DMS53 (cell line): ENCODE measurements at regions not wholly inside any gene's neighbourhood (a gene's known extent, or its start where the extent isn't known, plus 50 kb on each side); places are given as distances from the start of the nearest gene placed in this dataset.

Source experiments
- DNase-seq: peaks from one replicate; lab custom pipeline; 2025; lab: John Stamatoyannopoulos, UW

- no peak for DNase-seq
Measured at GRCh38 chr2:220051716-220052115, 424.3 kb downstream of the SLC4A3 start.

DNA sequence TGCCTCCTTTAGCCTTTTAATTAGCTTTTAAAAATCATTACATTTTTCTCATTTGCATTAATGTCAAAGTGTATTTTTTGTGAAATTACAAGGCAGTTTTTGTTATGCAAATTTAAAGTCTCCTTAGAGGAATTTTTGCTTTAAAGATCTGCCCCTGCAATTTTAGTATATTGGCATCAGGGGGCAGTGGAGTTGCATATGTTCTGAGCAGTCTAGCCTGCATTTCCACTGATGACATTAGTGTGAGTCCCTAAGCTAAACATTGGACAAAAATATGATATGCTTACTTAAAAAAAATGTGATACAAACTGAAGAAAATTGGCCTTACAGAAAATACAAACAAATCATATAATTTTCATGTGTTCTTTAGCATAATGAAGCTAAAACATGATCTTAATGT, 426.5 kb downstream of the SLC4A3 start:
- peak; percentile 29 for DNase-seq

GRCh38 chr2:220057391-220057790, 430.0 kb downstream of the SLC4A3 start:
- DNase-seq = no peak

- DNase-seq = no peak
Measured at GRCh38 chr2:220057916-220058315, 430.5 kb downstream of the SLC4A3 start.

GRCh38 chr2:220064111-220065030, 436.9 kb downstream of the SLC4A3 start:
- DNase-seq = peak; percentile 56

DNA sequence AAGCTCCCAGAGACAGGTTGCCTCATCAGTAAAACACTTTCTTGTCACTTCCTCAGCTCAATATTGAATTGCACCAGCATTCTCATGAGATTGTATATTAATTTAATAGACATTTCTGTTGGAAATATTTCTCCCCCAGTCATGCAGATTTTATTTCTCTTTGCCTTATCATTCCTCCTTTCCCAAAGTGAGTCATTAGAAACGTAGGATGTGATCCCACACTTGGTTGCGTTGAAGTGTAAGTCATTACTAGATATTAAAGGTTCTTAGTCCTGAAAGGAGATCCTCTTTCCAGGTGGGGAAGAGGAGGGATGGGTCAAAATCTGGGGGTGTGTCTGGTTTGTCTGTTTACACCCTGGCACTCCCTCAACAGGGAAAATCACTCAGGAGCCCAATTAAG, 438.2 kb downstream of the SLC4A3 start:
- DNase-seq = no peak

DNA sequence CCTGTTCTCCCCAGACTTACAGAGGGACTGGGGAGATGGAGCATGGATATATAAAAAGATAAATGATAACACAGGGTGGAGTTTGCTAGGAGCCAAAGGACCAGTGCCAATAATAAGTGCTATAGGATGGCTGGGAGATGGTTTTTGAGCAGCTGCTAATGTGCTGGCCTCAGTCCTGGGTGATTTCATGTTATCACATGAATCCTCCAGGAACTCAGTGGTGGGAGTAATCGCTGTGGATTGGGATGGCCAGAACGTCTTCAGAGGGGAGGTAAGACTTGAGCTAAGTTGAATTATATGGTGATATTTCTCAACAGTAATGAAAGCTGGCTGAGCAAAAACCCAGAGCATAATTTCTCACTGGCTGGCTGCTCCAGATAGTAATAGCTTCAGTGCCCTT, 441.4 kb downstream of the SLC4A3 start:
- DNase-seq = no peak

DNA sequence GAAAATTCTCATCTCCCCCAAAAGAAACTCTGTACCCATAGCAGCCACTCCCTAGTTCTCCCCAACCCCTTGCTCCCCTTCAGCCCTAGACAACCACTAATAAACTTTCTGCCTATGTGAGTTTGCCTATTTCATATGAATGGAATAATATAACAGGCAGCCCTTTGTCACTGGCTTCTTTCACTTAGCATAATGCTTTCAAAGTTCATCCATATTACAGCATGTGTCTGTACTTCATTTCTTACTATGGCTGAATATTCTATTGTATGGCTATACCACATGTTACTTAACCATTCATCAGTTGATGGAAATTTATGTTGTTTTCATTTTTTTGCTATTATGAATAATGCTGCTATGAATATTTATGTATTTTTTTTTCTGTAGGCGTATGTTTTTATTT, 442.9 kb downstream of the SLC4A3 start:
- no peak for DNase-seq

DNA sequence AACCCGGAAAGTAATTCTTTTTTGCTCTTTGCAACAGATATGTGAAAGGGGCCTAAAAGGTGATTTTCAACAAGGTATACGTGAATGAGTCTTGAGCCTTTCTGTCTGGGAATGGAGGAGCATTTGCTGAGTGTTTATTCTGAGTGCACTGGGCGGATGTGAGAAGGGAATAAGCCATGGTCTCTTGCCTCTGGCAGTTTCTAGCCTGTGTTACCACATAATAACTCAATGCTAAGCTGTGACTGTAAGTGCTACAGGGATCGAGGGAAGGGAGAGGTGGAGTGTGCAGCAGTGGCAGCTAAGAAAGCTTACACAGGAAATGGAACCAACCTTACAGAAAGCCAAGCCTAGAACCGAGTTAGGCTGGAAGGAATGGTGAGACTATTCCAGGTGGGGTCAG, 444.3 kb downstream of the SLC4A3 start:
- no peak for DNase-seq

DNA sequence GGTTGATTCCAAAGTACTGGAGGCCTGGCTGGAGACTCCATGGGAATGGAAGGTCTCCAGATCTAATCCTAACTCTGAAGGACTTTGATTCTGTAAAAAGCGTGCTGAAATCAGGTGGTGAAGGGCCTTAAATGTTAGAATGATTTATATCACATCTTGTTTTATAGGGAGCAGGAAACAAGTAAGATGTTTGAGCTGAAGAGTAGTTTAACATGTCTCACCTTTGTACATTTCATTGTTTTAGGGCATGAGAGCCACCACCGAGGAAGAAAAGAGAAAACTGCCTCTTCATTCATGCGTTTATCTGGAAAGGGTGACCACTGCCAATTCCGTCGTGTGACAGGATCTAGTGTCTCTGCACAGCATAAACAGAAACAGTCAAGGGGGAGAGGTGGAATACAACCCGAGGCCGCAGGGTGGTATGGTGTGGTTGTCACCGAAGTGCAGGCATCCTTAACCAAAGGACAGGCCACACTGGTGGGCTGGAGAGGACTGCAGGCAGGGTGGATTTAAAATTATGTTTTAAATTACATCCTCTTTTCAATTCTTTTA, 445.3 kb downstream of the SLC4A3 start:
- DNase-seq = no peak

DNA sequence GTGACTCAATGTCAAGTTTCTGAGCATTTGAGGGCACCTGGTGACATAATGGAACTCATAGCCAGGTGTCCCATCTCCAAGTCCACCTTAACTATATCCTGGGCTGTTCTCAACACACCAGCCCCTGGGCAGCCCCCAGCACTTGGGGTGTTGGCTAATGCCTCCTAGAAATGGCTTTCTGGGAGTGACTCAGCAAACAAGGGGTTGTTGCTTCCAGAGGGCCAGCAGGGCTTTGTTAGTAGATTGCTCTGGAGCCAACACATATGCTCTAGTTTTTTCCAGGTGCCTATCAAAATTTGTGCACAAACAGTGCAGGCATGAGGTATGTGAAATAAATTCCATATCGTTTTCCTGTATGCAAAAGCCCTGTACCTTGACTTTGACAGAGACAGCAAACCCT, 448.4 kb downstream of the SLC4A3 start:
- DNase-seq = no peak

- DNase-seq = no peak
Measured at GRCh38 chr2:220076734-220077133, 449.3 kb downstream of the SLC4A3 start.

- DNase-seq = no peak
Measured at GRCh38 chr2:220077488-220077887, 450.1 kb downstream of the SLC4A3 start.

DNA sequence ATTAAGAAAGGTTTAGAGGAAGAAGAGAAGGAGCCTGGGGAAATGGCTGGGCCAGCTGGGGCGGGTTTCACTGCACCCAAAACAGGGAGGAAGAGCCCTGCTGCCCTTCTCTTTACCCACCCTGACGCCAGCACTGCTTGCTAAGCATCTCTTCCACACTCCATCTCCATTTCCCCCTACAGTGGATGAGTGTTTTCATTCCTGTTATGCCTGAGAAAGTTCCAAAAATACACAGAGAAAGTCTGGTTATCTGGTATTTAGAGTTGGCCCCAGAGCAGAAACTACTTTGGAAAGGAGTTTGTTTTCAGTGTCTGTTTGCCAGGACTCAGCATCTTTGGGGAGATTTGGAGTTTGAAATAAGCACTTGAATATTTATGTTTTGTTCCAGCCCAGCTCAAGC, 451.0 kb downstream of the SLC4A3 start:
- DNase-seq = no peak

GRCh38 chr2:220079595-220079994, 452.2 kb downstream of the SLC4A3 start:
- no peak for DNase-seq

DNA sequence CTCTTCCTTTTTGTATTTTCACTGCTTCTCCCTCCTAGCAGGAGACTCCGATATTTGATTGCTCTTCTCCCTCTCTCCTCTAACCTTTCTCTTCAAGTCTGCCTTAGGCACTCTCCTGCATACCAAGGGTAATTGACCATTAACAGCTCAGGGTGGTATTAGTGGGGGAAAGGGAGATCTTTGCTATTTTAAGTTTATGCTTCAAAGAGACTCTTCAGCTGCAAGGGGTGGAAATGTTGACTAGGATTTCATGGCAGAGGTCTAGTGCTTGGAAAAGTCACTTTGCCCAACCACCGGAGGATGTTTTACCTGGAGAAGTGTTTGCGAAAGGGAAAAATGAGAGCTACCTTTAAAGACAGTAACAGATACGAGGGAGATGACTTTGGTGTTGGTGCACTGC, 453.7 kb downstream of the SLC4A3 start:
- DNase-seq = no peak

DNA sequence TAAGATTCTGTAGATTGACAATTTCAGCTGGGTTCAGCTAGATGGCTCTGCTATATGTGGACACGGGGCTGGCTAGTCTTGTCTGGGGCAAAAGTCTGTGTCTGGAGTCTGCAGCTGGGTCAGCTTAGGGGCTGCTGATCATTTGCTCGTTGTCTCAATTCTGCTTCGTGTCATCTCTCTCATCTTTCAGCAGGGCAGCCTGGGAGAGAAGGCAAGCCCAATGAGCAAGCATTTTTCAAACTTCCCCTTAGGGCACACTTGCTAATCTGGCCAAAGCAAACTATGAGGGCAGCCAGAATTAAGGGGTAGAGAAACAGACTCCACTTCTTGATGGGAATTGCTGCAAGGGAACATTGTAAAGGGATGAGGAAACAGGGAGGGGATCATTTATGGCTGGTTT, 462.6 kb downstream of the SLC4A3 start:
- no peak for DNase-seq

DNA sequence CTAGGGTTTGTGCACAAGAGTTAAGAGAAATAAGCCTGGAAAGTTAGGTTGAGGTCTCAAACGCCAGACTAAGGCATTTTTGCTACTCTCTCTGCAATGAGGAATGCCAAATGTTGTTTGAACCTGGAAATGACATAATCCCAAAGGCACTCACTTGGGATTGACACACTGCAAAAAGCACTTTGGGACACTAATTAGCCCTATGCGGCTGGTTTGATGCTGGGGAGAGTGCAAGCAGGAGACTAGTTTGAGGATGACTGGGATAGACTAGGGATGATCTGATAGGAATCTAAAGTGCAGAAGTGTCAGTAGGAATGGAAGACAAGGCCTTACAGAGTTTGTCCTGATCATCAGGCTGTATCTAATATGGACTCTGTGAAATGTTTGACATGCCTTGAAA, 469.0 kb downstream of the SLC4A3 start:
- DNase-seq = no peak

- DNase-seq = no peak
Measured at GRCh38 chr2:220101980-220102379, 474.6 kb downstream of the SLC4A3 start.

DNA sequence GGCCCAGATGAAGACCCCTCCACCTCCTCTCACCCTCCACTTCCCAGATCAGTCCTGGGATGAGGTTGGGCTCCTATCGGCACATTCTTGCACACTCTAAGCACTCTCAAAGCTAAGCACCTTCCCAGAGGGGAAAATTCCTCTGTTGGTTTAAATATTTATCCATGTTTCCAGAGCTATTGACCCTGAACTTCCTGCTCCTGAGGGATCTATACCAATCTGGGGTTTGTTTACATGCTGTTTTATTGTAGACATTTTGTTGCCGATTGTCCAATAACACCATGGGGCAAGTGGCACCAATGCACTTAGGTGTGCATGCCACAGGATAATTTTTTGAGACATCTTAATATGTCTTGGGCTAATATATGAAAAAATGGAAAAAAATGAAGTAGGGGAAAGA, 476.2 kb downstream of the SLC4A3 start:
- DNase-seq = no peak

GRCh38 chr2:220104871-220105351, 477.5 kb downstream of the SLC4A3 start:
- DNase-seq = peak; percentile 28

GRCh38 chr2:220106065-220106464, 478.6 kb downstream of the SLC4A3 start:
- DNase-seq = no peak

- no peak for DNase-seq
Measured at GRCh38 chr2:220107380-220107791, 480.0 kb downstream of the SLC4A3 start.

DNA sequence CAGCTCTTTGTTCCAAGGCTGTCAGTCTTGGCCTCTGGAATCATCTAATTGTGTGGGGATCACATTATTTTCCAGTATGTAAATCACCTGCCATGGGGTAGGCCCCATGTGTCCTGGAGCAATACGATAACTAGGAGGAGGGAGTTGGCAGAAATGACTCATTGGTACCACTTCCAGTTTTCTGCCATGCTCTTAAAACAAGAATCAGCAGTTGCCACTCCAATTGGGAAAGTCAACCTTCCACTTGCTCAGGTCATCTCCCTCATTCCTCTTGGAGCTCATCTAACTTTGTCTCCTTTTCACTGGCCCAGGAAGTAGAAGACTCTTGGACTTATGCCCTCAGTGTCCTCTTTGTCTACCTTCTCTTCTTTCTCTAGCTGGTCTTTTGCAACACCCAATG, 487.0 kb downstream of the SLC4A3 start:
- no peak for DNase-seq
